Retinal pigment epithelial cell (primary cell): ENCODE measurements at regions not wholly inside any gene's neighbourhood (a gene's known extent, or its start where the extent isn't known, plus 50 kb on each side); places are given as distances from the start of the nearest gene placed in this dataset.
A peak's percentile ranks its signal among the peaks of the same experiment; 100 is the strongest.

Experiments
- DNase-seq: peaks from one replicate; pipeline ENCODE4 v3.0.0-alpha.2; 2010; ENCODE audit warnings: low read depth
- H3K4me3 ChIP-seq: 2 replicates; pipeline ENCODE4 v1.5.1; 2011; ENCODE audit warnings: mild to moderate bottlenecking, low read length, control low read depth, moderate library complexity
- TF ChIP-seq, protein P1 (sequence below): conservative IDR thresholded peaks from 2 replicates; pipeline ENCODE4 v1.5.1; 2011; ENCODE audit warnings: low read depth, low read length, control low read depth, inconsistent platforms

DNA sequence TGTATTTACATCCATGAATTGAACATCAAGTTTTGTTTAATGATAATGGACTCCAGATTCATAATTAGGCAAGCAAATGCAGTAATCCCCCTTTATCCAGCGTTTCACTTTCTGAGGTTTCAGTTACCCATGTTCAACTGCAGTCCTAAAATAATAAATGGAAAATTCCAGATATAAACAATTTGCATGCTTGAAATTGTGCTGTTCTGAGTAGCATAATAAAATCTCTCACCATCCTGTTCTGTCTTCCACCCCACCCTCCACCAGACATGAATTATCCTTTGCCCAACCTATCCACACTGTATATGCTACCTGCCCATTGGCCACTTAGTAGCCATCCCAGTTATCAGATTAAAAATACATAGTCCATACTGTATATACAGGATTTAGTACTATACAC lies 224.5 kb upstream of the CHAC2 start:
- TF ChIP-seq, protein P1, sequence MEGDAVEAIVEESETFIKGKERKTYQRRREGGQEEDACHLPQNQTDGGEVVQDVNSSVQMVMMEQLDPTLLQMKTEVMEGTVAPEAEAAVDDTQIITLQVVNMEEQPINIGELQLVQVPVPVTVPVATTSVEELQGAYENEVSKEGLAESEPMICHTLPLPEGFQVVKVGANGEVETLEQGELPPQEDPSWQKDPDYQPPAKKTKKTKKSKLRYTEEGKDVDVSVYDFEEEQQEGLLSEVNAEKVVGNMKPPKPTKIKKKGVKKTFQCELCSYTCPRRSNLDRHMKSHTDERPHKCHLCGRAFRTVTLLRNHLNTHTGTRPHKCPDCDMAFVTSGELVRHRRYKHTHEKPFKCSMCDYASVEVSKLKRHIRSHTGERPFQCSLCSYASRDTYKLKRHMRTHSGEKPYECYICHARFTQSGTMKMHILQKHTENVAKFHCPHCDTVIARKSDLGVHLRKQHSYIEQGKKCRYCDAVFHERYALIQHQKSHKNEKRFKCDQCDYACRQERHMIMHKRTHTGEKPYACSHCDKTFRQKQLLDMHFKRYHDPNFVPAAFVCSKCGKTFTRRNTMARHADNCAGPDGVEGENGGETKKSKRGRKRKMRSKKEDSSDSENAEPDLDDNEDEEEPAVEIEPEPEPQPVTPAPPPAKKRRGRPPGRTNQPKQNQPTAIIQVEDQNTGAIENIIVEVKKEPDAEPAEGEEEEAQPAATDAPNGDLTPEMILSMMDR, result no peak
- no peak overlapping the region for H3K4me3 ChIP-seq
- DNase-seq, result no peak

DNA sequence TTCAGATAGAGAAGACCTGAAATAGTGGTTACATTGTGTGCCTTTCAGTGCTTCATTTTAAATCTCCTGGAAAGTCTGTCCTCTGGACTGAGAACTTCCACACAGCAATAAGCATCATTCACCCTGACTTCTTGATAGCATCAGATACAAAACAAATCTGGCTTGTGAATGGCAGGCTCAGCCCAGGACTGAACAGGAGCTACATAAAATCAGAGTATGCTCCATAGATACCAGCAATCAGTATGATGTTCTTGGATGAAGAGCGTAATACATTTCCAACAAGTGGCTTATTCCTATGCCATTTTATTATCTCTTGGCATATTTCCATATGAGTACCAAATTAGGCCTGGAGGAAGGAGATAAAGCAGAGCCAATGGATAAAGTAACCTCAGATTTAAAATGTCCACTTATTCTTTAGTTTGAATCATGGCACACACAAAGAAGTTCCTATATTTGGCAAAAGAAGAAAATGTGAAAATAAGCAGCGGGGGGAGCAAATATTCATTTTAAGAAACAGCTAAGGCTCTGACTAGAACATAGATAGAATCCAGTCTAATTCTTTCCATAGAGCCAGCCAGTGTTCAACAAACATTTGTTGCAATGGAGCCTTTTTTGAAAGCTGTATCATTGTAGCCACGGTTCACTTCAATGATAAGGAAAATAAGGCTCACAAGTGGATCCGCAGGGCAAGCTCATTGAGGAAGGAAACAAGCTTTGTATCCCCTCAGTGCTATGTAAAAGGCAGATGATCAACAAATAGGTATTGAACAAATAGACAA lies 230.8 kb upstream of the CHAC2 start:
- TF ChIP-seq, protein P1, result no peak
- no peak for DNase-seq
- no peak overlapping the region for H3K4me3 ChIP-seq

DNA sequence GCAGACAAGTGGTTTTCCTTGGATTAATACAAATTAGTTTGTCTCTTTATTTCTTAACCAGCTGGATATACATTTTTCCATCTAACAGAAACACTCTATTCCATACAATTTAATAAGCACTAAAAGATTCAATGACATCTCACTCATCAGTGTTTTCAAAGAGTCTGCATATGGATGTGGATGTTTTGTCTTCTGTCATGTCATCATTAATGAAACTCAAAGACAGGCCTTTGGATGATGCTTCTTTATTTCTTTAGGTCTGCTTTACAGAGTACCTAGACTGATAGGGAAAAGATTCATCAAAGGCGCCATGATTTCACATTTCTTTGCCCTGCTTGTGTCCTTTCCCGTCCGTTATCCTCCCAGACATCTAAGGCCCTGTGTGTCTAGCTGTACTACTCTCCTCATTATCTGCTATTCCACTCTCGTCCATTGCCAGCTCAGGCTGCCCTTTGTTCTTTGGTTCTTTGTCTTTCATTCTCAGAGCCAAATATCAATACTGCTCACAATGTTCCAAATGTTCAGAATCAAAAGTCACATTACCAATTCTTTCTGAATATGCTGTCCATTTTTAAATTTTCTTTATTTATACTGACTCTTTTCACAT lies 232.3 kb upstream of the CHAC2 start:
- no peak overlapping the region for H3K4me3 ChIP-seq
- TF ChIP-seq, protein P1, result no peak
- no peak for DNase-seq

DNA sequence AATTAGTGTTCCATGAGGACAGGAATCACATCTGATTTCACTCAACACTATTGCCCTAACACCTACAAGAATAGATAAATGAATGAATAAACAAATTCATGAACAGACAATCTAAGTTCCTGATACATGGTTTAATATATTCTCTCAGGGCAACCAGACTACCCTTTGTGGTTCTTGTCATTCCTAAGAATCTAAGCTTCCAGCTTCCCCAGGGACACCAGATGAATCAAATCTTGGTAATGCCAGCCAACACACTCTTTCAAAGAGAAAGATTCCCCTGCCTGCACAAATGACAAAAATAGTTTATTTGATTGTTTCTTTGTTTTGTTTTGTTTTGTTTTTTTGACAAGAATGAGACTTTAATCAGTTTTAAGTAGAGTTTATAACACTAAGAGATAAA lies 237.5 kb upstream of the CHAC2 start:
- no peak for DNase-seq
- no peak overlapping the region for H3K4me3 ChIP-seq
- TF ChIP-seq, protein P1, result no peak

DNA sequence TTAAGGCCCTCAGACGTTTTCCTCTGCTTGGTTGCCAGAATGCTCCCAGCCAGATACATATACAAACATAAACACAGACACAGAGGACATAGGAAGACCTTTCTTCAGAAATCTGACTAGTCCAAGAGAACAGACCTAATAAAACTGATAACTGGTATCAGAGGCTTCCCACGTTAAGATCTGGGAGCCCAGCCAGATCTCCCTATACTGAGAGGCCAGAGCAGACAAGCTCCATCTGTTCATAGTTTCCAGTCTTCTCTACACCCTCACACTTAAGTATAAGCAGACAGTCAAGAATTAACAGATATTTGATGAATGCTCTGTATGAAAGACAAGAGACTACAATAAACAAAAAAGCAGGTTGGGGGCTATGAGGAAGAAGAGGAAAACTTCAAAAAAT lies 240.5 kb upstream of the CHAC2 start:
- no peak for DNase-seq
- TF ChIP-seq, protein P1, result no peak
- H3K4me3 ChIP-seq, result no peak overlapping the region

DNA sequence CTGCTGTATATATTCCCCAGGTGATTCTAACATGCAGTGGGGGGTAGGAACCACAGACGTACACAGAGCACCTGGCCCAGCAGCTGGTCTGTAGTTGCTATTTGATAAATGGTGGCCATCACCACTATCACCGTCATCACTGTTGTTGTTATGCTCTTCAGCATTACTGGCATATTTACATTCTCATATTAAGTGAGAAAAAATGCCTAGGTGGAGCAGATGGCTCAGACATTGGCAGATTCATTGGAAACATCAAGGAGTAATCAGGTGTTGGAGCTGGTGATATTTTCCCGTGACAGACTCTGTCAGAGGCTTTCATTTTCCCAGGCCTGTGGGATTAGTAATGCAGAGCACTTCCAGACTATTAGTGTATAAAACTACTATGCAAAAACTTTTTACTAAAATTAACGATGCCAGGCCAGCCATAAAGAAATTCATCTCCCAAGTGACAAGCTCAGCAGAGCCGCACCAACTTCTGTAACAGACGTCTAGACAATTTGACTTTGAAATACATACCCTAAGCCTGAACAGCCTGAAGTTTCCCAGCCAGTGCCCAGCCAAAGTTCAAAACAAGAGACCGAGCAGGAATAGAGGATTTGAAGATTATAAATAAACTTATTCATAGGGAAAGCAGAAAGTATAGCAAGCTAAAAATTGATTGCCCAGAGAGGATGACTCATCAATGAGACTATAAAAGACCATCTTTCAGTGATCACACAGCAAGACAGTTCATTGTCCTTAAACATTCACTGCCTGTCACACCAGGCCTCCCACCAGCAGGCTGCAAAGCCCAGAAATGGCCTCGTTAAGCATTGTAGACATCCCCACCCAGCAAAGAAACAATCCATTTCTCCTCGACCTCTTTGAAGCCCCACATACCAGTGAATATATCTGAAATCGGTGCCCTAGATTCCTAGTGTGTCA lies 247.4 kb upstream of the CHAC2 start:
- TF ChIP-seq, protein P1, result no peak
- no peak overlapping the region for H3K4me3 ChIP-seq
- DNase-seq, result peak; percentile 73
